ENCODE measurements at regions not wholly inside any gene's neighbourhood (a gene's known extent, or its start where the extent isn't known, plus 50 kb on each side); places are given as distances from the start of the nearest gene placed in this dataset.

DNA sequence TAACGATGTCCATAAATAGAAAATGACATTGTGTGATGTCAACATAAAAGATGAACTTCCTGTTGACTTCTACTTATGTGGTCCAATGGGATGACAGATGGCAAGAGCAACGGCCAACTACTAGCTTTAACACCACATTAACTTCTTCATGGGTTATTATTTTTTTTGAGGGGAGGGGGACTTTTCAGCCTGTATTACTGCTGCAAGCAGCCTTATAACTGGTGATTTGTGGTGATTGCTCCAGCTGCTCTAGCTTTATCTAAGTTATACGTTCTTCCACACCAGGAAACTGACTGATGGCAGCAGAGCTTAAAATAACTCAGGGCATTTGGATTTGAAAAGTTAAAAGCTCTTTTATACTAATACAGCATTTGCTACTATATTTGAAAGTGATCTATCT is 228.8 kb upstream of the B3GALT2 start:
- DNase-seq = no peak
- intact Hi-C loops (cut with DNase I; ENCODE audit: low total_unique reads) = no loop called here
- no peaks in the 10 kb centered on the region for H3K36me3 ChIP-seq
- no peak for TF ChIP-seq POLR2A (IDR thresholded peaks at IDR 0.05)
- TF ChIP-seq, protein P1, sequence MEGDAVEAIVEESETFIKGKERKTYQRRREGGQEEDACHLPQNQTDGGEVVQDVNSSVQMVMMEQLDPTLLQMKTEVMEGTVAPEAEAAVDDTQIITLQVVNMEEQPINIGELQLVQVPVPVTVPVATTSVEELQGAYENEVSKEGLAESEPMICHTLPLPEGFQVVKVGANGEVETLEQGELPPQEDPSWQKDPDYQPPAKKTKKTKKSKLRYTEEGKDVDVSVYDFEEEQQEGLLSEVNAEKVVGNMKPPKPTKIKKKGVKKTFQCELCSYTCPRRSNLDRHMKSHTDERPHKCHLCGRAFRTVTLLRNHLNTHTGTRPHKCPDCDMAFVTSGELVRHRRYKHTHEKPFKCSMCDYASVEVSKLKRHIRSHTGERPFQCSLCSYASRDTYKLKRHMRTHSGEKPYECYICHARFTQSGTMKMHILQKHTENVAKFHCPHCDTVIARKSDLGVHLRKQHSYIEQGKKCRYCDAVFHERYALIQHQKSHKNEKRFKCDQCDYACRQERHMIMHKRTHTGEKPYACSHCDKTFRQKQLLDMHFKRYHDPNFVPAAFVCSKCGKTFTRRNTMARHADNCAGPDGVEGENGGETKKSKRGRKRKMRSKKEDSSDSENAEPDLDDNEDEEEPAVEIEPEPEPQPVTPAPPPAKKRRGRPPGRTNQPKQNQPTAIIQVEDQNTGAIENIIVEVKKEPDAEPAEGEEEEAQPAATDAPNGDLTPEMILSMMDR (IDR thresholded peaks at IDR 0.05 in 4 of 5, conservative IDR thresholded peaks at IDR 0.05 in 1 of 5) = no peak
- in situ Hi-C loops (cut with MboI; ENCODE audit: low sequenced_read_pairs in 4 of 4) = no loop called here
- H3K27me3 ChIP-seq = no peaks in the 10 kb centered on the region
- no peak overlapping the region for H3K27ac ChIP-seq
- H3K4me1 ChIP-seq = peaks cover 0 to 4% of the 10 kb centered on the region in 2 donors
- no peak overlapping the region for H3K4me3 ChIP-seq
- ATAC-seq = no peak
- H3K9me3 ChIP-seq = no peaks in the 10 kb centered on the region

DNA sequence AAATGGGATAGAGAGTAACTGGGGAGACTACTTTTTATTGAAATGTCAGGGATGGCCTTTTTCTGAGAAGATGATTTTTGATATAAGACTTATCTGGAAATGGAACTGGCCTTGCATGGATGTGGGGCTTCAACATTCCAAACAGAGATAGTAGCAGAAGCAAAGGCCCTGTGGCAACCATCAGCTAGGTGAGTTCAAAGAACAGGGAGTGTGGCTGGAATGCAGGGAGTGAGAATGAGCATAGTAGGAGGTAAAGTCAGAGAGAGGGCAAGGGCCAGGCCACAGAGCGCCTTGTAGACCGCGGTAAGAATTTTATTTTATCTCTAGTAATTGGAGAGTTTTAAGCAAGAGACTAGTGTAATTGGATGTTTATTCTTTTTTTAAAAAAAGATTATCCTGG is 227.0 kb upstream of the B3GALT2 start:
- Histone ChIP-seq H3K4me3 (no peak overlapping the region), H3K27ac (no peak overlapping the region), H3K9me3 (no peaks in the 10 kb centered on the region), H3K27me3 (no peaks in the 10 kb centered on the region), H3K4me1 (peaks cover 0 to 4% of the 10 kb centered on the region in 2 donors), H3K36me3 (no peaks in the 10 kb centered on the region)
- in situ Hi-C loops (cut with MboI; ENCODE audit: low sequenced_read_pairs in 4 of 4) = no loop called here
- no peak for DNase-seq
- intact Hi-C loops (cut with DNase I; ENCODE audit: low total_unique reads) = no loop called here
- no peak for TF ChIP-seq POLR2A (IDR thresholded peaks at IDR 0.05)
- TF ChIP-seq, protein P1 (IDR thresholded peaks at IDR 0.05 in 4 of 5, conservative IDR thresholded peaks at IDR 0.05 in 1 of 5) = no peak
- ATAC-seq = no peak

DNA sequence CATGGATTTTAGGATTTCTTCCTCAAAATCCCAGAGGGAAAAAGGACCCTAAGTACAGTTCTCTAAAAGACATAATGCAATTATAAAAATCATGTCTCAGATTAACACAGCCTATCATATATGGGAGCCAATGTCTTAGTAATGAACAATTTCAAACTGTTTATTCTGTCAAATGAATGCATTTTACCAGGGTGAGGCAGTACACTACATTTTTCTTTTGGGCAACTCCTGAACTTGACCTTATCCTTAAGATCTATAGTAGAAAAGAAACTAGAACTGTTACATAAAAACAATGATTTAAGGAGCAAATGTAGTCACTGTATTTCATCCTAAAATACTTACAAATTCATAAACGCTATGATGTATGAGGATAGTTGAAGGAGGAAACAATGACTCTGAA is 226.3 kb upstream of the B3GALT2 start:
- in situ Hi-C loops (cut with MboI; ENCODE audit: low sequenced_read_pairs in 4 of 4) = no loop called here
- H3K4me3 ChIP-seq = no peak overlapping the region
- H3K27me3 ChIP-seq = no peaks in the 10 kb centered on the region
- no peak for DNase-seq
- H3K27ac ChIP-seq = no peak overlapping the region
- no peaks in the 10 kb centered on the region for H3K9me3 ChIP-seq
- H3K36me3 ChIP-seq = no peaks in the 10 kb centered on the region
- TF ChIP-seq POLR2A (IDR thresholded peaks at IDR 0.05) = no peak
- TF ChIP-seq, protein P1 (IDR thresholded peaks at IDR 0.05 in 4 of 5, conservative IDR thresholded peaks at IDR 0.05 in 1 of 5) = no peak
- H3K4me1 ChIP-seq = no peaks in the 10 kb centered on the region
- intact Hi-C loops (cut with DNase I; ENCODE audit: low total_unique reads) = no loop called here
- no peak for ATAC-seq

DNA sequence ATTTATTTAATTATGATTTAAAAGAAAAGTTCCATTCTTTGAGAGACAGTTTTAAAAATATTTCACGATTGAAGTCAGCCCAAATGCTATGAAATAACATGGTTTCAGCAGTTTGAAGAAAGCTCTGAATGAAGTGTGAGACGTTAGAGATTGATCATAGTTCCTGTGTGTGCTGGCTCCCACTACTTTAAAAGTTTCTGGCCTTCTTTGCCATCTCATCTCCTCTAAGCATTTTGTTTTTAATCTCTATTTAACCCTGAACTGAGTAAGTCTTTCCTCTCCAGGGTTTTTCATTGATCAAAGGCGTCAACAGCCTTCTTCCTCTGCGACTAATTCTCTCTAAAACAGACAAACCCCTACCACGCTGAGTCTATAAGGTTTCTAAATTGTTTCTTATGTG is 225.3 kb upstream of the B3GALT2 start:
- no peaks in the 10 kb centered on the region for H3K27me3 ChIP-seq
- ATAC-seq (no peak), DNase-seq (no peak)
- intact Hi-C loops (cut with DNase I; ENCODE audit: low total_unique reads) (no loop called here), in situ Hi-C loops (cut with MboI; ENCODE audit: low sequenced_read_pairs in 4 of 4) (no loop called here)
- H3K4me3 ChIP-seq = no peak overlapping the region
- no peak for TF ChIP-seq POLR2A (IDR thresholded peaks at IDR 0.05)
- TF ChIP-seq, protein P1 (IDR thresholded peaks at IDR 0.05 in 4 of 5, conservative IDR thresholded peaks at IDR 0.05 in 1 of 5) = no peak
- H3K27ac ChIP-seq = no peak overlapping the region
- H3K36me3 ChIP-seq = no peaks in the 10 kb centered on the region
- no peaks in the 10 kb centered on the region for H3K9me3 ChIP-seq
- no peaks in the 10 kb centered on the region for H3K4me1 ChIP-seq

DNA sequence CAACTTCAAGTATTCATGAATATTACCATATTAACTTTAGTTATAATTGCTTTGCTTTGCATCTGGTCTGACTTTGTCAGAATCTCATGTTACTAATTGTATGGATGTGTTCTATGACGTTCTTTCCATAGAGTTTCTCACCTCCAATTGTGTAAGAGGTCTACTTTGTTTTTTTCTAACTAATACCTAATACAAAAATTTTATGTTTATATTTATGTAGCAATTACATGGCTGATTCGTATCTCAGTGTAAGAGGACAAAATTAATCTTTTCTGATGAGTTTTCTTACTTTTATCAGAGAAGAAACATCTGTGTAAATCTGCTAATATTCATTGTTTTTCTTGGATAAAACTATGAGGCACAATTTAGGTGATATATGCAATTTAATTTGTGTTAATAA is 224.8 kb upstream of the B3GALT2 start:
- in situ Hi-C loops (cut with MboI; ENCODE audit: low sequenced_read_pairs in 4 of 4) (no loop called here), intact Hi-C loops (cut with DNase I; ENCODE audit: low total_unique reads) (no loop called here)
- Histone ChIP-seq H3K27me3 (no peaks in the 10 kb centered on the region), H3K9me3 (no peaks in the 10 kb centered on the region), H3K27ac (no peak overlapping the region), H3K4me1 (no peaks in the 10 kb centered on the region), H3K4me3 (no peak overlapping the region), H3K36me3 (no peaks in the 10 kb centered on the region)
- TF ChIP-seq POLR2A (IDR thresholded peaks at IDR 0.05) = no peak
- TF ChIP-seq, protein P1 (IDR thresholded peaks at IDR 0.05 in 4 of 5, conservative IDR thresholded peaks at IDR 0.05 in 1 of 5) = no peak
- DNase-seq (no peak), ATAC-seq (no peak)
